NCI-H774 (cell line): ENCODE measurements at regions not wholly inside any gene's neighbourhood (a gene's known extent, or its start where the extent isn't known, plus 50 kb on each side); places are given as distances from the start of the nearest gene placed in this dataset.
"Not testable (repeated sequence)": the region's sequence is repeated elsewhere in the genome, so short reads cannot be mapped to it uniquely, and the experiment has no call there.

ENCODE experiments used
- DNase-seq: peaks from one replicate; lab custom pipeline; 2025; lab: John Stamatoyannopoulos, UW

- no peak for DNase-seq
Observed at GRCh38 chr3:139113993-139114375, 69.3 kb upstream of the PRR23C start.

- DNase-seq = not testable (repeated sequence)
Observed at GRCh38 chr3:139116631-139117030, 71.9 kb upstream of the PRR23C start.

GRCh38 chr3:139117136-139117675, 72.5 kb upstream of the PRR23C start:
- DNase-seq = no peak

- no peak for DNase-seq
Observed at GRCh38 chr3:139117883-139118760, 73.4 kb upstream of the PRR23C start.

GRCh38 chr3:139118835-139119234, 74.1 kb upstream of the PRR23C start:
- DNase-seq = no peak

GRCh38 chr3:139119331-139120025, 74.8 kb upstream of the PRR23C start:
- no peak for DNase-seq

GRCh38 chr3:139120086-139121056, 75.7 kb upstream of the PRR23C start:
- no peak for DNase-seq

GRCh38 chr3:139121513-139122220, 77.0 kb upstream of the PRR23C start:
- no peak for DNase-seq

- DNase-seq = no peak
Observed at GRCh38 chr3:139122221-139122581, 77.5 kb upstream of the PRR23C start.

- no peak for DNase-seq
Observed at GRCh38 chr3:139122612-139123011, 77.9 kb upstream of the PRR23C start.

- no peak for DNase-seq
Observed at GRCh38 chr3:139123377-139124095, 78.8 kb upstream of the PRR23C start.

GRCh38 chr3:139124197-139124596, 79.5 kb upstream of the PRR23C start:
- no peak for DNase-seq

- no peak for DNase-seq
Observed at GRCh38 chr3:139127101-139127500, 82.4 kb upstream of the PRR23C start.

- not testable (repeated sequence) for DNase-seq
Observed at GRCh38 chr3:139127629-139128028, 82.9 kb upstream of the PRR23C start.

- DNase-seq = no peak
Observed at GRCh38 chr3:139128803-139129202, 84.1 kb upstream of the PRR23C start.

- DNase-seq = no peak
Observed at GRCh38 chr3:139129892-139130291, 85.2 kb upstream of the PRR23C start.

GRCh38 chr3:139130390-139131140, 85.9 kb upstream of the PRR23C start:
- DNase-seq = no peak

GRCh38 chr3:139131951-139132350, 87.3 kb upstream of the PRR23C start:
- DNase-seq = no peak

- DNase-seq = no peak
Observed at GRCh38 chr3:139132976-139133375, 88.3 kb upstream of the PRR23C start.
